ENCODE measurements at regions not wholly inside any gene's neighbourhood (a gene's known extent, or its start where the extent isn't known, plus 50 kb on each side); places are given as distances from the start of the nearest gene placed in this dataset.

DNA sequence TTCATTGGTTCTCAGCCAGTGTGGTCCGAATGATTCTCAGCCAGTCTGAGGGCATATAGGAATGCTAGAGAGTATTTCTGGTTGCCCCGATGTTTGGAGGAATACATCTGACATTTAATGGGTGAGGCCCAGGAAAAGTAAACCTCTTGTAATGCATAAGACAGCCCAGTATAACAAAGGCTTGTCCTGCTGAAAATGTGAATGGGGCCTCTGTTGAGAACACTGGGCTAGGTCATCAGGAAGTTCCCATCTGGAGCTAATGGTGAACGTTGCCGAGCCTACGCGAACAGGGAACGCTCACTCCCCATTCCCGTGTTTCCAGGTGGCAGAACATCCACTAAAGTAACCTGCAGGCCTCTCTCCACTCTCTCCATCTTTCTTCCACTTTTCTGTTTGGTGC is 132.0 kb upstream of the CLNK start:
- no peaks in the 10 kb centered on the region for H3K27me3 Mint-ChIP-seq (ENCODE audit: low read depth, poor library complexity)
- no peak overlapping the region for H3K4me3 Mint-ChIP-seq
- DNase-seq: no peak
- H3K36me3 Mint-ChIP-seq (ENCODE audit: low read depth): no peaks in the 10 kb centered on the region
- no peaks in the 10 kb centered on the region for H3K4me1 Mint-ChIP-seq
- peaks cover 6% of the 10 kb centered on the region for H3K9me3 Mint-ChIP-seq
- no peak overlapping the region for H3K27ac Mint-ChIP-seq
- TF ChIP-seq, protein P1, sequence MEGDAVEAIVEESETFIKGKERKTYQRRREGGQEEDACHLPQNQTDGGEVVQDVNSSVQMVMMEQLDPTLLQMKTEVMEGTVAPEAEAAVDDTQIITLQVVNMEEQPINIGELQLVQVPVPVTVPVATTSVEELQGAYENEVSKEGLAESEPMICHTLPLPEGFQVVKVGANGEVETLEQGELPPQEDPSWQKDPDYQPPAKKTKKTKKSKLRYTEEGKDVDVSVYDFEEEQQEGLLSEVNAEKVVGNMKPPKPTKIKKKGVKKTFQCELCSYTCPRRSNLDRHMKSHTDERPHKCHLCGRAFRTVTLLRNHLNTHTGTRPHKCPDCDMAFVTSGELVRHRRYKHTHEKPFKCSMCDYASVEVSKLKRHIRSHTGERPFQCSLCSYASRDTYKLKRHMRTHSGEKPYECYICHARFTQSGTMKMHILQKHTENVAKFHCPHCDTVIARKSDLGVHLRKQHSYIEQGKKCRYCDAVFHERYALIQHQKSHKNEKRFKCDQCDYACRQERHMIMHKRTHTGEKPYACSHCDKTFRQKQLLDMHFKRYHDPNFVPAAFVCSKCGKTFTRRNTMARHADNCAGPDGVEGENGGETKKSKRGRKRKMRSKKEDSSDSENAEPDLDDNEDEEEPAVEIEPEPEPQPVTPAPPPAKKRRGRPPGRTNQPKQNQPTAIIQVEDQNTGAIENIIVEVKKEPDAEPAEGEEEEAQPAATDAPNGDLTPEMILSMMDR (IDR thresholded peaks at IDR 0.05): no peak

DNA sequence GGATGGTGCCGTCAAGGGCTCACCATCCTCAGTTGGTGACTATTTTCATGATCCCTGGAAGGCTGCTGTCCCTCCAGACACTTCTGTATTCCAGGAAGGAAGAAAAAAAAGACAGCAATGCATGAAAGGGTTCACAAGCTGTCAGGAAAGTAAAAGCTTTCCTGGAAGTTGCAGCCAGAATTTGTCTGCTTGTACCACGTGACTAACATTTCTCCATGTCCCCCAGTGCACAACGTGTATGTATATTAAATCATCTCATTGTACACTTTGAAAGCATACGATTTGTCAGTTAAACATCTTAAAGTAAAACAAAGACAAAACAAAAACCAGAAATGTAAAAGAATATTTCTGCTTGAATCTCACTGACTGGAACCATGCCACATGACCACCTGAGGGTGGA is 127.4 kb upstream of the CLNK start:
- DNase-seq: no peak
- Mint-ChIP-seq H3K9me3 (peaks cover 13% of the 10 kb centered on the region), H3K27ac (no peak overlapping the region), H3K4me3 (no peak overlapping the region), H3K36me3 (ENCODE audit: low read depth) (no peaks in the 10 kb centered on the region), H3K4me1 (no peaks in the 10 kb centered on the region), H3K27me3 (ENCODE audit: low read depth, poor library complexity) (no peaks in the 10 kb centered on the region)
- TF ChIP-seq, protein P1 (IDR thresholded peaks at IDR 0.05): no peak

DNA sequence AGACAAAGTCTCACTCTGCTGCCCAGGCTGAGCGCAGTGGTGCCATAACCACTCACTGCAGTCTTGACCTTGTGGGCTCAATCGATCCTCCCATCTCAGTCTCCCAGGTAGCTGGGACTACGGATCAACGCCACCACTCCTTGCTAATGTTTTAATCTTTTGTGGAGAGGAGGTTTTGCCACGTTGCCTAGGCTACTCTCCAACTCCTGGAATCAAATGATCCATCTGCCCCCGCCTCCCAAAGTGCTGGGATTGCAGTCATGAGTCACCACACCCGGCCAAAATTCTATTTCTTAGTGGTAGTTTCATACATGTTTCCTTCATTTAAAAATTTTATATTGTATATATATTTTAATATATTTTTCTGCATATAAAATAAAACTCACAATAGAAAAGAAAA is 125.8 kb upstream of the CLNK start:
- Mint-ChIP-seq H3K4me3 (no peak overlapping the region), H3K27ac (no peak overlapping the region)
- TF ChIP-seq, protein P1 (IDR thresholded peaks at IDR 0.05): no peak

DNA sequence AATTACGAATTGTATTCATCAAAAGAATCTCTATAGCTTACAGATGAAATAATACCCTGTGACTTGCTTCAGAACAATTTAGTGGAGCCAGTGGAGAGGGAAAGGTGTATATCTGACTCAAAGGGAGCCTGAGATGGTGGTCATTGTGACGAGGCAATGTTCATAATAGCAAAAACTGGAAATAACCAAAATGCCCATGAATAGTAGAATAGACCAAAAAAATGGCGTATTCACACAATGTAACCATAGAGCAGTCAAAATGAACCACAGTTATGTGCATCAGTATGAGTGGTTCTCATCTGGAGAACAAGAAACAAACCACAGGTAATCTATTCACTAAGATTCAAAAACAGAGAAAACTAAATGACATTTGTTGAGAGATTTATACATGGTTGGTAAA is 125.3 kb upstream of the CLNK start:
- Mint-ChIP-seq H3K4me3 (no peak overlapping the region), H3K27ac (no peak overlapping the region), H3K4me1 (no peaks in the 10 kb centered on the region), H3K27me3 (ENCODE audit: low read depth, poor library complexity) (no peaks in the 10 kb centered on the region), H3K9me3 (peaks cover 20% of the 10 kb centered on the region), H3K36me3 (ENCODE audit: low read depth) (no peaks in the 10 kb centered on the region)
- DNase-seq: no peak
- TF ChIP-seq, protein P1 (IDR thresholded peaks at IDR 0.05): no peak

More for the DNA sequence above, 125.8 kb upstream of the CLNK start:
- peaks cover 20% of the 10 kb centered on the region for H3K9me3 Mint-ChIP-seq
- no peaks in the 10 kb centered on the region for H3K36me3 Mint-ChIP-seq (ENCODE audit: low read depth)
- H3K27me3 Mint-ChIP-seq (ENCODE audit: low read depth, poor library complexity): no peaks in the 10 kb centered on the region
- H3K4me1 Mint-ChIP-seq: no peaks in the 10 kb centered on the region
- no peak for DNase-seq

DNA sequence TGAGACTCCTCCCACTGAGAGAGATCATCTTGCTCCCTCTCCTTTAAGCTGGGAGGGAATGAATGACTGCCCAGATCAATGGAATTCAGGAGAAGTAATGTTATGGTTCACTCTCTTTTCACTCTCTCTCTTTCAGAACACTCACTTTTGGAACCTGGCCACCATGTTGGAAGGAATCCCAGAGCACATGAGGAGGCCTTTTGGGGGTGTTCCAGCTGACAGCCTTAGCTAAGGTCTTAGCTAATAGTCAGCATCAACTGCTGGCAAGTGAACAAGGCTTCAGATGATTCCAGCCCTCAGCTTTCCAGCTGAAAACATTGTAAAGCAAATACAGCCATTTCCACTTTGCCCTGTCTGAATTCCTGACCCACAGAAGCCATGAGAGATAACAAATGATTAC is 124.0 kb upstream of the CLNK start:
- no peak for DNase-seq
- Mint-ChIP-seq H3K9me3 (peaks cover 14% of the 10 kb centered on the region), H3K4me3 (no peak overlapping the region), H3K36me3 (ENCODE audit: low read depth) (no peaks in the 10 kb centered on the region), H3K27me3 (ENCODE audit: low read depth, poor library complexity) (no peaks in the 10 kb centered on the region), H3K27ac (no peak overlapping the region), H3K4me1 (peaks cover 6% of the 10 kb centered on the region)
- TF ChIP-seq, protein P1 (IDR thresholded peaks at IDR 0.05): no peak

DNA sequence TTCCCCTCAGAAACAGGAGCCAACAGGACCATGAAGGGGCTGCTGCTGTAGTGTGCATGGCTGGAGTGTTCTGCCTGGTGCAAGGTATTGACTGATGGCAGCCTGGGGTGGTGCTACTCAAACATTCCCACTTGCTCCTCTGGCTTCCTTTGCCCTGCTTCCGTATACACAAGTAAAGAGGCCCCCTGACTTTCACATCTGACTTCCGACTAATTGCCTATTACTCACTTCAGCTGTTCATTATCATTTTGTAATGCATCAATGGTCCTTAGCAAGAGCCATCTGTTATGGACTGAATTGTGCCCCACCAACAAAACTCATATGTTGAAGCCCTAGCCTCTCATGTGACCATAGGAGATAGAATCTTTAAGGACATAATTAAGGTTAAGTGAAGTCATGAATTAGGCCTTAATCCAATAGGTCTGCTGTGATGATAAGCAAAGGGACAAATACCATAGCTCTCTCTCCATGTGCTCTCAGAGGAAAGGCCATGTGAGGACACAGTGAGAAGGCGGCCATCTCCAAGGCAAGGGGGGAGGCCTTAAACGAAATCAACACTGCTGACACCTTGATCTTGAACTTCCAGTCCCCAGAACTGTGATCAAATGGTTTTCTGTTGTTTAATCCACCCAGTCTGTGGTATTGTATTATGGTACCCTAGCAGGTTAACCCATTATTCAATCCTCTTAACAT is 122.5 kb upstream of the CLNK start:
- no peak for DNase-seq
- H3K27ac Mint-ChIP-seq: no peak overlapping the region
- H3K9me3 Mint-ChIP-seq: peaks cover 14% of the 10 kb centered on the region
- TF ChIP-seq, protein P1 (IDR thresholded peaks at IDR 0.05): no peak
- H3K36me3 Mint-ChIP-seq (ENCODE audit: low read depth): no peaks in the 10 kb centered on the region
- no peak overlapping the region for H3K4me3 Mint-ChIP-seq
- peaks cover 6% of the 10 kb centered on the region for H3K4me1 Mint-ChIP-seq
- H3K27me3 Mint-ChIP-seq (ENCODE audit: low read depth, poor library complexity): no peaks in the 10 kb centered on the region
